ENCODE measurements at regions not wholly inside any gene's neighbourhood (a gene's known extent, or its start where the extent isn't known, plus 50 kb on each side); places are given as distances from the start of the nearest gene placed in this dataset.
"Not testable (repeated sequence)": the region's sequence is repeated elsewhere in the genome, so short reads cannot be mapped to it uniquely, and the experiment has no call there.

- DNase-seq = peak; percentile 4 to 20
Observed at GRCh38 chr7:6991169-6991611, 165.1 kb upstream of the CCZ1B start.

GRCh38 chr7:6991686-6992085 is 165.6 kb upstream of the CCZ1B start:
- DNase-seq = not testable (repeated sequence)

DNA sequence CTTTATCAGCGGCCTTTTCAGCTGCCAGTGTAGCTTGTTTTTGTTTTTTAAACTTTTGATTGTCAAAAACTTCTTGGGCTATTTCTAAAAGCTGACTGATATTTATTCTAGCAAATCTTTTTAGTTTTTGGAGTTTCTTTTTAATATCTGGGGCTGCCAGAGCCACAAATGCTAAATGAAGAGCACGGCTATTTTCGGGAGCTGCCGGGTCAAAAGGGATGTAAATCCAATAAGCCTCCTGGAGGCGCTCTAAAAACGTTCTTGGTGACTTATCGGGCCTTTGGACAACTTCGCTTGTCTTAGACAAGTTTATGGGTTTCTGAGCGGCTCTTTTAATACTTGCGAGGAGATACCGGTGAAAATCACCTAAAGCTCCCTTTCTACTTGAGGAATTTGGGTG is 166.1 kb upstream of the CCZ1B start:
- not testable (repeated sequence) for DNase-seq

GRCh38 chr7:6995026-6995425 is 169.0 kb upstream of the CCZ1B start:
- DNase-seq = not testable (repeated sequence)

- DNase-seq = not testable (repeated sequence)
Observed at GRCh38 chr7:6995493-6996289, 169.6 kb upstream of the CCZ1B start.

GRCh38 chr7:6999067-6999666 is 173.1 kb upstream of the CCZ1B start:
- DNase-seq = not testable (repeated sequence)

- DNase-seq = no peak
Observed at GRCh38 chr7:7002418-7003062, 176.5 kb upstream of the CCZ1B start.

DNA sequence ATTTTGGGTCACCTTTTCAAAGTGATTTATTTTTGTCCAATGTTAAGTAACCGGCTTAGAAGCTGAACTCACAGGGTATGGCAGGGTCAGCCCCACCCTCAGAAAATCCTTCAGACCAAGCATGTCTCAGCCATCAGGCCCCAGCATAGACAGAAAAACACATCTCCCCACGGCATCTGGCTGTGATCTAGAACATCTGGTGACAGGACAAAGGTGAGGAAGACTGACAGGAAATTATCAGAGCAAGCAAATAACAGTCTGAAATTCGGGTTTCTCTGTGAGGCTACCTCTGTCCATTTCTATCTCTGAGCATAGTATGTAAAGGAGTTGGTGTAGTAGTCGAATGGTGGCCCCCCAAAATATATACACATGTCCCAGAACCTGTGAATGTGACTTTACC is 177.0 kb upstream of the C1GALT1 start:
- DNase-seq = no peak

DNA sequence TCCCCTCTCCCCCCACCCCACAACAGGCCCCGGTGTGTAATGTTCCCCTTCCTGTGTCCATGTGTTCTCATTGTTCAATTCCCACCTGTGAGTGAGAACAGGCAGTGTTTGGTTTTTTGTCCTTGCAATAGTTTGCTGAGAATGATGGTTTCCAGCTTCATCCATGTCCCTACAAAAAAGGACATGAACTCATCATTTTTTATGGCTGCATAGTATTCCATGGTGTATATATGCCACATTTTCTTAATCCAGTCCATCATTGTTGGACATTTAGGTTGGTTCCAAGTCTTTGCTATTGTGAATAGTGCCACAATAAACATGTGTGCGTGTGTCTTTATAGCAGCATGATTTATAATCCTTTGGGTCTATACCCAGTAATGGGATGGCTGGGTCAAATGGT is 176.4 kb upstream of the C1GALT1 start:
- DNase-seq = not testable (repeated sequence)

GRCh38 chr7:7011241-7011640 is 171.1 kb upstream of the C1GALT1 start:
- not testable (repeated sequence) for DNase-seq

DNA sequence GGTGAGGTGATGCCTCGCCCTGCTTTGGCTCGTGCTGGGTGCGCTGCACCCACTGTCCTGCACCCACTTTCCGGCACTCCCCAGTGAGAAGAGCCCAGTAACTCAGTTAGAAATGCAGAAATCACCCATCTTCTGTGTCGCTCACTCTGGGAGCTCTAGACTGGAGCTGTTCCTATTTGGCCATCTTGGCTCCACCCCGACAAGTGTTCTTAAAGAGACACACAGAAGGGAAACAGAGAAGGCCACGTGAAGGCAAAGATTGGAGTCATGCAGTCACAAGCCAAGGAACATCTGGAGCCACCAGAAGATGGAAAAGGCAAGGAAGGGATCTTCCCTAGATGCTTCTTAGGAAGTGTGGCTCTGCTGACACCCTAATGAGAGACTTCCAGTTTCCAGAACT is 170.6 kb upstream of the C1GALT1 start:
- DNase-seq = not testable (repeated sequence)

- no peak for DNase-seq
Observed at GRCh38 chr7:7014827-7015595, 167.3 kb upstream of the C1GALT1 start.

DNA sequence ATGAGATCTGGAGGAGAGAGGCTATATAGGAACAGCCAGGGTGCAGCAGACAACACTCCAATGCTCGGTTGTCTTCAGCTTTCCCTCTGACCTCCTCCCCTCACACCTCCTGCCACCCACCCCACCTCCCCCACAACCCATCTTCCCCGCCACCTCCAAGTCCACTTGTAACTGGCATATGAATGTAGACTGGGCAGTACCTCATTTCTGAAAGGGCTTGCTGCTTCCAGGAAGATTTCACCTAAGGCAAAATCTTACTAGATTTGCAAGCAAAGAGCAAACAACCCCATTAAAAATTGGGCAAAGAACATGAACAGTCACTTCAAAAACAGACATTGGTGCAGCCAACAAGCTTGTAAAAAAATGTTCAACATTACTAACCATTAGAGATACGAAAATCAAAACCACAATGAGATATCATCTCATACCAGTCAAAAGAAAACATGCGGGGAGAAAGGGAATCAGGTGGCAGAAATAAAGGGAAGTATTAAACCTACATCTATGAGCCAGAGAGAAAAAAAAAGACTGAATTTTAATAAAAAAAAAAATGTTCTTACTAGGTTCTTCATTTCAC is 164.6 kb upstream of the C1GALT1 start:
- DNase-seq = no peak

DNA sequence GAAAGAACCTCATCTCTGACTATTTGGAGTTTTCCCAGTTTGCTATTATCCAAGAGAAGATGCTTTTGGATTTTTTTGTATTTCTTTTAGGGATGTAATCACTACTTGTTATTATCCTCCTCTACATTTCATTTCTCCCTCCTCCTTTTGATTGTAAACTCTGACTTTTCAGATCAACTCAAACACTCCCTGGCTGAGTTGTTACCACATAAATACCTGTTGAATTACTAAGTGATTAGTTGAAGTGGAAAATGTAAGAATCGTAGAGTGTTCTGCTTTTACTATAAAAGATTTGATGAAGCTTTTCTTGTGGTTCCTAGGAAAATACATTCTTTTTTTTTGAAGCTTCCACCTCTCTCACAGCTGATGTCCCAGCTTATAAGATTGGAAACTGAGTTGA is 164.1 kb upstream of the C1GALT1 start:
- DNase-seq = no peak

DNA sequence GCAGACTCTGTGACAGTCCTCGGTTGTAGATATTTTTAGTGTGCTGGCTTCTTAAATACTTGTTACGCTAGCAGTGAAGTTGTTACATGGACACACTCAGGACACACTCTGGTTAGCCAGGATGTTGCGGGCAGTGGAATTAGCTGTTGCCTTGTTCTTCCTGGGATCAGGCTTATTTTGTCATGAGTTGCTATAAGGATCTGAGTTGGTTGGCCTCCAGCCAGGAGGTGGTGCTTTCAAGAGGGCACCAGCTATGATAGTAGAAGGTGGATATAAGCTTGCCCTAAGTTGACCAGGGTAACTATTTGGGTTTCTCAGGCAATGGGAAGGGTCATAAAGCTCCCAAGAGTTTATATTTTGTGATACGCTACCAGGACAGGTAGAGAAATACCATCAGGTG is 150.1 kb upstream of the C1GALT1 start:
- no peak for DNase-seq

GRCh38 chr7:7035851-7036250 is 146.5 kb upstream of the C1GALT1 start:
- no peak for DNase-seq

DNA sequence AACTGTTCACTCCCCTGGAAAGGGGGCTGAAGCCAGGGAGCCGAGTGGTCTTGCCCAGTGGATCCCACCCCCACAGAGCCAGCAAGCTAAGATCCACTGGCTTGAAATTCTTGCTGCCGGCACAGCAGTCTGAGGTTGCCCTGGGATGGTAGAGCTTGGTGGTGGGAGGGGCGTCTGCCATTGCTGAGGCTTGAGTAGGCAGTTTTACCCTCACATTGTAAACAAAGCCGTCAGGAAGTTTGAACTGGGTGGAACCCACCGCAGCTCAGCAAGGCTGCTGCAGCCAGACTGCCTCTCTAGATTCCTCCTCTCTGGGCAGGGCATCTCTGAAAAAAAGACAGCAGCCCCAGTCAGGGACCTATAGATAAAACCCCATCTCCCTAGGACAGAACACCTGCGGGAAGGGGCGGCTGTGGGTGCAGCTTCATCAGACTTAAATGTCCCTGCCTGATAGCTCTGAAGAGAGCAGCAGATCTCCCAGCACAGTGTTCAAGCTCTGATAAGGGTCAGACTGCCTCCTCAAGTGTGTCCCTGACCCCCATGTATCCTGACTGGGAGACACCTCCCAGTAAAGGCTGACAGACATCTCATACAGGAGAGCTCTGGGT is 140.0 kb upstream of the C1GALT1 start:
- not testable (repeated sequence) for DNase-seq

DNA sequence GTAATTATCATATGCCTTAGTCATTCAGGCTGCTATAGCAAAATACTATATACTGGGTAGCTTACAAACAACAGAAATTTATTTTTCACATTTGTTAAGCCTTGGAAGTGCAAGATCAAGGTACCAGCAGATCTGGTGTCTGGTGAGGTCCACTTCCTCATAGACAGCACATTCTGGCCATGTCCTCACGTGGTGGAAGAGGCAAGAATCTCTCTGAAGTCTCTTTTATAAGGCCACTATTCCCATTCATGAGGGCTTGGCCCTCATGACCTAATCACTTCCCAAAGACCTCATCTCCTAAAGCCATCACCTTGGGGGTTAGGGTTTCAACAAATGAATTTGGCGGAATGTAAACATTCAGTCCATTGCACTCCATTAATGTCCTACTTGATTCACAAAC is 137.5 kb upstream of the C1GALT1 start:
- no peak for DNase-seq

DNA sequence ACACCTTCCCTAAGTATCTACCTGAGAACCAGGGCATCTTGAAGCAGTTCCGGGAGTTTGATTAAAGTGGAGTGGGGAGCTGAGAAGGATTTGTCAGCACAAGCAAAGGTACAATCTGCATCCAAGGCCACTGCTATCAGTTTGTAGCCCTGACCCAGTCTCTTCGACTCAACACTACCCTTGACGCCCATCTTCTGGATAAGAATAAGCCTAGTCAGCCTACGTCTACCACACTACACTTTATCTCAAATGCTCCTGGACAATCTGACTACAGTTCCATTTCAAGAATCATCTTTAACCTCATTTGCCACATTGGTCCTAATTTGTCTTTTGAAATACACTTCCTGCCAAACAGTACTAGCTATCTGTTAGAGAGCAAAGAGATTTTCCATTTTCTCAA is 134.1 kb upstream of the C1GALT1 start:
- DNase-seq = no peak

GRCh38 chr7:7051206-7051877 is 131.0 kb upstream of the C1GALT1 start:
- DNase-seq = no peak

DNA sequence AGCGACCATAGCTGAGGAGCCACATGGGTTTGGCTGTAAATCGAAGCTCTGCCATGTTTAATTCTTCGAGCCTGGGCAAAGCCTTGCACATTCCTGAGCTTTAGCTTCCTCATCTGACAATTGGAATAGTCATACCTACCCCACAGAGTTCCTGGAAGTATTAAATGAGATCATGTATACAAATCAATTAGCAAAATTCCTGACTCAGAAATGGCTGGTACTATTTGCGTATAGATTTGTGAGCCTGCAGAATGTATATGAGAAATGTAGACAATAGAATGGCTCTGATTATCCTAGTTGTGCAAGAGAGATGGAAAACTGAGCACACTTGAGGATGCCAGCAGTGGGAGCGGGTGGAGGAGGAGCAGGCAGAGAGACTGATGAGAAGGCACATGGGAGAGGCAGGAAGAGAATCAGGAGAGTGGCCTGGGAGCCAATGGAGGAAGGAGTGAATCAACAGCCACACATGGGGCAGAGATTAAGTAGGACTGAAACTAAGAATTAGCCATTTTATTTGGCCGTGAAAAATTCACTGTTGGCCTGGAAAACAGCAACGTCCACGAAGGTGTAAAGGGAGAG is 128.0 kb upstream of the C1GALT1 start:
- no peak for DNase-seq

All from stimulated activated CD4-positive, alpha-beta T cell treated with anti-CD3 and anti-CD28 coated beads, Interleukin-2, amount 100 ng/mL, for 48 hours (primary cell).